Heart left ventricle (tissue), 16 donors: ENCODE measurements at regions not wholly inside any gene's neighbourhood (a gene's known extent, or its start where the extent isn't known, plus 50 kb on each side); places are given as distances from the start of the nearest gene placed in this dataset.

Source experiments
- ATAC-seq, 4 donors: fragments of 200-7000 bp; cut with Tn5 transposase; one replicate each; pipeline ENCODE4 v1.9.1; 2020 to 2022; ENCODE audit warnings: moderate library complexity in 4 of 4, mild to moderate bottlenecking in 3 of 4, moderate number of reproducible peaks in 1 of 4
- DNase-seq, 5 donors: peaks; one replicate each; pipeline ENCODE4 v3.0.0-alpha.2; 2020
- H3K27ac ChIP-seq, 12 donors: fragments of 200-600 bp; sonication (generic) in 4 of 12; one replicate each; pipeline versions ENCODE4 v1.5.0 to v1.8.0; 2016 to 2022; ENCODE audit warnings: mild to moderate bottlenecking in 2 of 12
- H3K27me3 ChIP-seq, 9 donors: fragments of 200-600 bp; sonication (generic) in 2 of 9; one replicate each; pipeline versions ENCODE4 v1.5.1 to v1.8.0; 2016 to 2022; ENCODE audit warnings: mild to moderate bottlenecking in 3 of 9
- H3K36me3 ChIP-seq, 9 donors: fragments of 200-600 bp; sonication (generic) in 2 of 9; one replicate each; pipeline versions ENCODE4 v1.5.0 to v1.8.0; 2018 to 2022; ENCODE audit warnings: mild to moderate bottlenecking in 2 of 9
- H3K4me1 ChIP-seq, 12 donors: fragments of 200-600 bp; sonication (generic) in 4 of 12; one replicate each; pipeline versions ENCODE4 v1.5.0 to v1.8.0; 2016 to 2022; ENCODE audit warnings: mild to moderate bottlenecking in 3 of 12
- H3K4me3 ChIP-seq, 12 donors: fragments of 200-600 bp; sonication (generic) in 4 of 12; one replicate each; pipeline versions ENCODE4 v1.5.0 to v1.8.0; 2017 to 2022; ENCODE audit warnings: mild to moderate bottlenecking in 9 of 12, moderate library complexity in 4 of 12
- H3K9me3 ChIP-seq, 12 donors: fragments of 200-600 bp; sonication (generic) in 4 of 12; one replicate each; pipeline versions ENCODE4 v1.5.0 to v1.8.0; 2016 to 2022; ENCODE audit warnings: mild to moderate bottlenecking in 1 of 12
- CTCF ChIP-seq, 12 donors: fragments of 200-600 bp; sonication (generic) in 4 of 12; IDR thresholded peaks; one replicate each; pipeline versions ENCODE4 v1.5.0 to v1.8.0; 2018 to 2022; ENCODE audit warnings: antibody characterized with exemption in 12 of 12, mild to moderate bottlenecking in 5 of 12
- POLR2A ChIP-seq, 2 donors: fragments of 450-650 bp; IDR thresholded peaks; one replicate each; pipeline ENCODE4 v1.6.1; 2017; ENCODE audit warnings: antibody characterized with exemption in 2 of 2, mild to moderate bottlenecking in 2 of 2, moderate library complexity in 2 of 2
- WGBS, 4 donors: extraction: QIAGEN DNeasy Blood & Tissue Kit in 2 of 4; methylation state at CpG; one replicate each; pipeline versions ENCODE4 v1.1.5 to v1.1.7; 2013 to 2018; 5-methylcytosine and 5-hydroxymethylcytosine counted together
- intact Hi-C, 10 donors: fragments of 100-400 bp; cut with DNase I; formaldehyde crosslinking; loops; one replicate each; pipeline versions ENCODE4 v1.11.1 to v1.14.2; 2022
- donor health status: ischemic (EF 13 %, LVEDD 7.1; RV severe dilation, severe dysfunction).
- donor health status: healthy with polysubstance abuse.
- donor health status: DM: no; HTN: yes; CAD: no.
- donor health status: DM: no; HTN: no; CAD: no.
- donor health status: ischemic (EF 25% LVEDD 6.9; RV normal size, moderate dysfunction).
- donor health status: ischemic (EF 25% LVEDD 5.7; RV mildly dilated, moderate dysfunction).
- donor health status: healthy.
- donor health status: DM: yes; HTN: yes; CAD: no.
- donor health status: ischemic (EF 35%, LVEDD 5.7; RV mildly dilated, moderate dysfunction).
- donor health status: nonischemic (EF 11% LVEDD 7.7; RV severe dilation, severe dysfunction).
- donor health status: DM: yes; HTN: yes; CAD: no.
- donor health status: PGD.
- donor health status: ischemic (EF 29% LVEDD 5.4; RV normal size, mild dysfunction).
- donor health status: nonischemic (EF 23%, LVEDD 6.1; RV moderate dilation, normal function).

- DNase-seq (peak in 3 of 5 donors; percentile 20 to 33 (median 27)), ATAC-seq (peak; percentile 51 to 77 (median 71))
- H3K36me3 ChIP-seq = no peaks in the 10 kb centered on the region
- peak overlapping the region in 7 of 12 donors; percentile 13 to 39 (median 21) for H3K4me3 ChIP-seq
- peaks cover 0 to 77% (median 25%) of the 10 kb centered on the region in 12 donors for H3K4me1 ChIP-seq
- H3K9me3 ChIP-seq = no peaks in the 10 kb centered on the region
- 23 to 57% (median 38%) methylated on average over 8 of the region's 8 CpGs for WGBS, 4 donors
- TF ChIP-seq CTCF (IDR thresholded peaks at IDR 0.05) (no peak), POLR2A (IDR thresholded peaks at IDR 0.05) (no peak)
- intact Hi-C loops = no loop called here
- H3K27me3 ChIP-seq = no peaks in the 10 kb centered on the region
- peak overlapping the region in 9 of 12 donors; percentile 3 to 86 (median 25) for H3K27ac ChIP-seq
Observed at GRCh38 chr6:113632220-113632864, 224.8 kb upstream of the MARCKS start.

DNA sequence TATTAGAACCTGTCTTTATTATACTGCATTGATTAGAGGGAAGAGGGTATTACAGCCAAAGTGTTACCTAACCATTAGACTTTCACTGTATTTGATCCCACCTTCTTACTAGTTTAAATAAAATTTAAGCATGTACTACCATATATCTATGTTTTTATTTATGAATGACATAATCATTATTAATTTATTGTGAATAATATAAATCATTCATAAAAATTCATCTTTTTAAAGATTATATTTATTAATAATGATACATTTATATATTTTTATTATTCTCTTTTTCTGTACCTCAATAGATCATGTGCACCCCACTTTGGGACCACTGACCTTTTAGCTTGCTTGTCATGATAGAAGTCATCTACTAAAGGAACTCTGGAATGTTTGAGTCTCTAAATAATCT is 223.5 kb upstream of the MARCKS start:
- TF ChIP-seq CTCF (IDR thresholded peaks at IDR 0.05) = no peak
- no peak for TF ChIP-seq POLR2A (IDR thresholded peaks at IDR 0.05)
- H3K27ac ChIP-seq = peak overlapping the region in 1 of 12 donors; percentile 86
- no peaks in the 10 kb centered on the region for H3K9me3 ChIP-seq
- DNase-seq (no peak), ATAC-seq (no peak)
- H3K36me3 ChIP-seq = no peaks in the 10 kb centered on the region
- intact Hi-C loops = no loop called here
- no peaks in the 10 kb centered on the region for H3K27me3 ChIP-seq
- H3K4me1 ChIP-seq = peaks cover 0 to 76% (median 25%) of the 10 kb centered on the region in 12 donors
- no peak overlapping the region for H3K4me3 ChIP-seq

DNA sequence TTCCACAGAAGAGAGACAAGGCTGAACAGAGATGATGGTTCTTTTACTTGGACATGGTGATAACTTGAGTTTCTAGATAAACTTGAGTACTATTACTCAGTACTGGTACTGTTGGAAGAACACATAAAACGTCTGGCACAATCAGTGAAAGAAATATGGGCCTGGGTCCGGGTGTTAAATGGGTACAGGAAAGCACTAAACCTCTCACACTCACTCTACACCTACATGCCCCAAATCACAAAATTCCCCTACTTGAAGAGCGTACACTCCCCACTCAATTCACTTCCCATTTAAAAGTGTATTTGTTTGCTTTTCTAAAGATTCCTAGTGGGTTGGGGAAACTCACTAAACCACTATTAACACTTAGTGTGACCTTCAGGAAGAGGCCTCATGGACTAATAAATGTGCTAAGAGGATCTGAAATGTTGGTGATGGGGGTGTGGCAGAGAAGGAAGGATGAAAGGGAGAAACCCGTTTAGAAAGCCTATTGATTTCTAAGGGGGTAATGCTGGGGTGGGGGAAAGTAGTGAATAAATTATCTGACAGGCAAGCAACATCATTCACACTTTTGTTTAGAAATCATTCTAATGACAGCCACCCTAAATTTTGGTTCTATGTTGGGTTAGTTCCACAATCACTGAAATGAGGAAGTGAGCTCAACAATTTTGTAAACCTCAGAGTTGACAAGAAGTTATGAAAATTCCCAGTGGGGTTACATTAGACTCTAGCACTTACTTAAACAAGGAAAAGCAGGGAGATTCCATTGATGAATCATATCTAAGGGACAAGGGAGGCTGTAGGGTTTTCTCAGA is 222.6 kb upstream of the MARCKS start:
- TF ChIP-seq CTCF (IDR thresholded peaks at IDR 0.05) (no peak), POLR2A (IDR thresholded peaks at IDR 0.05) (no peak)
- H3K4me3 ChIP-seq = no peak overlapping the region
- H3K27ac ChIP-seq = peak overlapping the region in 1 of 12 donors; percentile 79
- no peaks in the 10 kb centered on the region for H3K9me3 ChIP-seq
- no peaks in the 10 kb centered on the region for H3K27me3 ChIP-seq
- DNase-seq (no peak), ATAC-seq (peak in 2 of 4 donors; percentile 25 to 44)
- peaks cover 0 to 66% (median 23%) of the 10 kb centered on the region in 12 donors for H3K4me1 ChIP-seq
- intact Hi-C loops = no loop called here
- H3K36me3 ChIP-seq = no peaks in the 10 kb centered on the region
- 71 to 75% (median 72%) methylated on average over 4 of the region's 4 CpGs for WGBS, 4 donors

- Histone ChIP-seq H3K4me3 (no peak overlapping the region), H3K27ac (peak overlapping the region in 1 of 12 donors; percentile 79)
- WGBS, 4 donors = 56 to 79% (median 73%) methylated on average over 1 of the region's 1 CpG
Observed at GRCh38 chr6:113635222-113635986, 221.7 kb upstream of the MARCKS start.

More at GRCh38 chr6:113635222-113635986, 221.7 kb upstream of the MARCKS start:
- Histone ChIP-seq H3K36me3 (no peaks in the 10 kb centered on the region), H3K27me3 (no peaks in the 10 kb centered on the region), H3K9me3 (no peaks in the 10 kb centered on the region), H3K4me1 (peaks cover 0 to 58% (median 20%) of the 10 kb centered on the region in 12 donors)
- intact Hi-C loops = no loop called here
- ATAC-seq (no peak), DNase-seq (no peak)
- TF ChIP-seq POLR2A (IDR thresholded peaks at IDR 0.05) = no peak
- TF ChIP-seq CTCF (IDR thresholded peaks at IDR 0.05) = no peak
